Neural progenitor cell (in vitro differentiated cells): ENCODE measurements at regions not wholly inside any gene's neighbourhood (a gene's known extent, or its start where the extent isn't known, plus 50 kb on each side); places are given as distances from the start of the nearest gene placed in this dataset.

ENCODE experiments used
- CTCF ChIP-seq: fragments of 200-600 bp; sonication (generic); IDR thresholded peaks from 2 replicates; pipeline ENCODE4 v1.5.1; 2017; ENCODE audit warnings: antibody characterized with exemption, mild to moderate bottlenecking
- EZH2 ChIP-seq: fragments of 200-600 bp; sonication (generic); IDR thresholded peaks from 2 replicates; pipeline ENCODE4 v1.6.1; 2017; ENCODE audit warnings: antibody characterized with exemption, mild to moderate bottlenecking, moderate library complexity

- no peak for TF ChIP-seq CTCF
- no peak for TF ChIP-seq EZH2
These were observed 215.3 kb upstream of the GULP1 start for GRCh38 chr2:188076149-188077056.
